Breast epithelium (tissue), 4 donors: ENCODE measurements at regions not wholly inside any gene's neighbourhood (a gene's known extent, or its start where the extent isn't known, plus 50 kb on each side); places are given as distances from the start of the nearest gene placed in this dataset.

Source experiments
- DNase-seq, 2 donors: peaks; one replicate each; pipeline ENCODE4 v3.0.0-alpha.2; 2019; ENCODE audit warnings: low spot score in 2 of 2
- H3K27ac ChIP-seq, 2 donors: fragments of 200-600 bp; sonication (generic) in 1 of 2; one replicate each; pipeline ENCODE4 v1.5.1; 2016 to 2019; ENCODE audit warnings: mild to moderate bottlenecking in 1 of 2
- H3K27me3 ChIP-seq, 2 donors: fragments of 200-600 bp; sonication (generic) in 1 of 2; one replicate each; pipeline versions ENCODE4 v1.5.1 to v1.6.0; 2017 to 2019; ENCODE audit warnings: control low read depth in 1 of 2, mild to moderate bottlenecking in 1 of 2
- H3K36me3 ChIP-seq: fragments of 200-600 bp; one replicate; pipeline ENCODE4 v1.5.1; 2019
- H3K4me1 ChIP-seq, 2 donors: fragments of 200-600 bp; sonication (generic); one replicate each; pipeline ENCODE4 v1.5.1; 2016 to 2019; ENCODE audit warnings: control low read depth in 1 of 2
- H3K4me3 ChIP-seq, 3 donors: fragments of 200-600 bp; sonication (generic); 1 replicate in 2 of 3; 2 replicates in 1 of 3; pipeline ENCODE4 v1.5.1; 2016 to 2019; ENCODE audit warnings: mild to moderate bottlenecking in 3 of 3, moderate library complexity in 2 of 3
- H3K9me3 ChIP-seq, 2 donors: fragments of 200-600 bp; sonication (generic) in 1 of 2; one replicate each; pipeline ENCODE4 v1.5.1; 2016 to 2019; ENCODE audit warnings: control low read depth in 1 of 2
- CTCF ChIP-seq, 3 donors: fragments of 450-650 bp; IDR thresholded peaks; one replicate each; pipeline ENCODE4 v1.5.1; 2016 to 2017; ENCODE audit warnings: antibody characterized with exemption in 3 of 3, mild to moderate bottlenecking in 3 of 3, moderate library complexity in 3 of 3
- POLR2A ChIP-seq: fragments of 450-650 bp; IDR thresholded peaks from one replicate; pipeline ENCODE4 v1.6.1; 2016; ENCODE audit warnings: antibody characterized with exemption, mild to moderate bottlenecking, moderate library complexity
- POLR2AphosphoS5 ChIP-seq, 3 donors: sonication (generic); formaldehyde crosslinking; IDR thresholded peaks; one replicate each; pipeline ENCODE4 v1.6.1; 2017; ENCODE audit warnings: antibody characterized with exemption in 3 of 3
- intact Hi-C: fragments of 100-400 bp; cut with DNase I; formaldehyde crosslinking; loops from one replicate; pipeline ENCODE4 v1.15.1; 2023; ENCODE audit warnings: low total_unique reads

- no peak for TF ChIP-seq POLR2A
- peak; percentile 27 to 49 (median 41) for TF ChIP-seq CTCF (IDR thresholded peaks at IDR 0.05)
- Histone ChIP-seq H3K36me3 (no peaks in the 10 kb centered on the region), H3K27ac (peak overlapping the region; percentile 20 to 33), H3K27me3 (no peaks in the 10 kb centered on the region), H3K9me3 (no peaks in the 10 kb centered on the region), H3K4me3 (no peak overlapping the region), H3K4me1 (no peaks in the 10 kb centered on the region)
- no peak for DNase-seq
- intact Hi-C loops = no loop called here
Observed at GRCh38 chr3:159828542-159828943, 160.1 kb upstream of the IL12A start.

- no peak for DNase-seq
- intact Hi-C loops = no loop called here
- TF ChIP-seq POLR2A (no peak), CTCF (IDR thresholded peaks at IDR 0.05) (no peak), POLR2AphosphoS5 (IDR thresholded peaks at IDR 0.05) (no peak)
Observed at GRCh38 chr3:159829056-159829455, 159.6 kb upstream of the IL12A start.

DNA sequence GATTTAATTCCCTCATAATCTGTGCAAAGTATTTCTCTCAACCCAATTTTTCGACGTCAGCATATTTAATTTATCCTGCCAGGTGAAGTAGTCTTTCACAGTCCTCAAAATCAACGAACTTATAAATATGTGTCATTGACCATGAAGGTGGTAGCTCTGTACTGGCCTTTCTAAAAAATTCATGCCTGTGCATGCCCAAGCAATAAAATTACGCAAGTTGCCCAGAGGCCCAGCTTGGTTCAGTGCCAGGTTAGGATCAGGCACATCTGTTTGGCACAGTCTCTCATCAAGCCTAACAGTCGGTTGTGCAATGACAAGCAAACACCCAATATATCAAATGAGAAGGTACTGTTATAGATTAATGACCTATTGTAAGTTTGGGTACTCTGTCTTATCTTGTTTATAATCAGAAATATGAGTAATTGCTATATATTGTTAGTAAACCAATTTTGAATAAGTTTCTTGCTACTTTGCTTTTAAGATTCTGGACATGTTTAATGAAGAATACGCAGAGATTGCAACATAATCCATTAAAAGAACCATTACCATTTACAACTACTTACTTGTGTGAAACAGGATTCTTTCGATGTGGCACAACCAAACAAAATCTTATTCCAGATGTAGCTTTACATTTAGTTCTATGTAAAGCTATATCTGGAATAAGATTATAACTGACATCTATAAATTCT is 159.0 kb upstream of the IL12A start:
- TF ChIP-seq CTCF (IDR thresholded peaks at IDR 0.05) (no peak), POLR2A (no peak), POLR2AphosphoS5 (IDR thresholded peaks at IDR 0.05) (peak in 2 of 3 donors; percentile 69 to 78)
- H3K4me1 ChIP-seq = no peaks in the 10 kb centered on the region
- no peaks in the 10 kb centered on the region for H3K27me3 ChIP-seq
- peak; percentile 64 to 89 for DNase-seq
- H3K4me3 ChIP-seq = no peak overlapping the region
- H3K27ac ChIP-seq = no peak overlapping the region
- H3K9me3 ChIP-seq = no peaks in the 10 kb centered on the region
- no peaks in the 10 kb centered on the region for H3K36me3 ChIP-seq
- intact Hi-C loops = no loop called here

More at GRCh38 chr3:159829056-159829455, 159.6 kb upstream of the IL12A start:
- H3K27ac ChIP-seq = peak overlapping the region; percentile 20 to 33
- no peaks in the 10 kb centered on the region for H3K36me3 ChIP-seq
- H3K27me3 ChIP-seq = no peaks in the 10 kb centered on the region
- no peaks in the 10 kb centered on the region for H3K4me1 ChIP-seq
- H3K9me3 ChIP-seq = no peaks in the 10 kb centered on the region
- no peak overlapping the region for H3K4me3 ChIP-seq

- Histone ChIP-seq H3K27me3 (no peaks in the 10 kb centered on the region), H3K4me3 (no peak overlapping the region), H3K36me3 (no peaks in the 10 kb centered on the region), H3K4me1 (no peaks in the 10 kb centered on the region), H3K27ac (no peak overlapping the region), H3K9me3 (no peaks in the 10 kb centered on the region)
- TF ChIP-seq CTCF (IDR thresholded peaks at IDR 0.05) = no peak
- intact Hi-C loops = no loop called here
- DNase-seq = no peak
Observed at GRCh38 chr3:159830523-159831154, 158.0 kb upstream of the IL12A start.

DNA sequence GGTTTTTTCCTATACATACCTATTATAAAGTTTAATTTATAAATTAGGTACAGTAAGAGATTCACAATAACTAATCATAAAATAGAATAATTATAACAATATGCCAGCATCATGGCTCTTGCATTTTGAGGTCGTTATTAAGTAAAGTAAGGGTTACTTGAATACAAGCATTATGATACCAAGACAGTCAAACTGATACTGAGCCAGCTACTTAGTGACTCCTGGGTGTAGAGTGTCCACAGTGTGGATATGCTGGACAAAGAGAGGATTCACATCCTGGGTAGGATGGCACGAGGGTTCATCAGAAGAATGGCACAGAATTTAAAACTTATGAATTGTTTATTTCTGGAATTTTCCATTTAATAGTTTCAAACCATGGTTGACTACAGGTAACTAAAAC is 157.2 kb upstream of the IL12A start:
- intact Hi-C loops = no loop called here
- H3K27ac ChIP-seq = no peak overlapping the region
- H3K4me1 ChIP-seq = no peaks in the 10 kb centered on the region
- H3K27me3 ChIP-seq = no peaks in the 10 kb centered on the region
- no peak for TF ChIP-seq CTCF (IDR thresholded peaks at IDR 0.05)
- no peak for TF ChIP-seq POLR2A
- no peak for TF ChIP-seq POLR2AphosphoS5 (IDR thresholded peaks at IDR 0.05)
- H3K4me3 ChIP-seq = no peak overlapping the region
- no peaks in the 10 kb centered on the region for H3K9me3 ChIP-seq
- no peaks in the 10 kb centered on the region for H3K36me3 ChIP-seq
- DNase-seq = no peak
